ENCODE measurements at regions not wholly inside any gene's neighbourhood (a gene's known extent, or its start where the extent isn't known, plus 50 kb on each side); places are given as distances from the start of the nearest gene placed in this dataset.
A peak's percentile ranks its signal among the peaks of the same experiment; 100 is the strongest.

DNA sequence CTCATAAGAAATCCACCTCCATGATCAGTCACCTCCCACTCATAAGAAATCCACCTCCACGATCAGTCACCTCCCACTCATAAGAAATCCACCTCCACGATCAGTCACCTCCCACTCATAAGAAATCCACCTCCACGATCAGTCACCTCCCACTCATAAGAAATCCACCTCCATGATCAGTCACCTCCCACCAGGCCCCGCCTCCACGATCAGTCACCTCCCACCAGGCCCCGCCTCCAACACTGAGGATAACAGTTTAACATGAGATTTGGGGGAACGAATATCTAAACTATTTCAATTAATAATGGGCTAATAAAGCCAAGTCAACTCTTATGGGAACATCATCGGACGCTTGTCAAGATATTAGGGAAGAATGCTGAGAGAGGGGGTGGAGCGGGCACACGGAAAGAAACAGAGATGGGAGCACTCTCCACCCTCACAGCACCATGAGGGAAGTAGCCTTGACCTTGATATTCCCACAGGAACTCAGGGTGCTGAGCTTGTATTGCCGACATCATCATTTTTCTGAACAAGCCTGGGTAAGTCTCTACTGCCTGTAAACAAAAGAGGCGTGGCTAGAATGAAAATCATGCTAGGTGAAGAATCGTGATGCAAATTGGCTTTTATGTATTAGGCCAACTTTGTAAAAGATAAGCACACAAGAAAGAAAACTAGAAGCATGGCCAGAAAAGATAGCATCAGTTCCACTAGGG lies 303.5 kb upstream of the KLF6 start:
- no peak for DNase-seq

DNA sequence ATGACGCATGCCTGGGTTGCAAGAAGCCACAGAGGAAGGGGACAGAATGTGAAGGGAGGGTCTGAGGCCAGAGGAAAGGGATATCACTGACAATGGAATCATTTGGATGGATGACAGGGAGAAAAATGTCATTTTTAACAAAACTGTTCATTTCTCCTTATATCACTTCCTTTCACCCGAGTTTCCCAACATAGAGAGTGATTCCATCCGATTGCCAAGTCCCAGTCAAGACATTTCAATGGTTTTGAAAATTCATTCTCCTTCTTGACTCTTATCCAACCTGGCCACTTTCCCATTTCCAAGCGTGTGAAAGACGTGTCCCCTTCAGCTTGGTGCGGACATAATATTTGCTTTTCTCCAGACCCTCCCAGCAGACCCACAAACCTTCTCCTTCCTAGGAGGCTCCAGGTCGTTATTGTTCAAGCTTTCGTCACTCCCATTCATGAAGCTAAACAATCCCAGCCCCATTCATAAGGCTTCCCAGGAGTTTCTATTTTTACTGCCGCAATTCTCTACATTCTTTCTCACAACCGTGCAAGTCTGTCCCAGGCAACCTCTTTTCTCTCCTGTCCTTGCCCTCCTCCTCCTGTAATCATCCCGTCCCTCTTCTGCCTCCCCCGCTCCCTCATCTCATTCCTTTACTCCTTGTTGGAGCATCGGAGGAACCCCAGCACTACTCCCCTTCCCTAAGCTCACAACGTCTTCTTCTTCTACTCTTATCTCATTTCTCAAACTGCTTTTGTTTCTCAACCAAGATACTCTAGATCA lies 301.3 kb upstream of the KLF6 start:
- no peak for DNase-seq

DNA sequence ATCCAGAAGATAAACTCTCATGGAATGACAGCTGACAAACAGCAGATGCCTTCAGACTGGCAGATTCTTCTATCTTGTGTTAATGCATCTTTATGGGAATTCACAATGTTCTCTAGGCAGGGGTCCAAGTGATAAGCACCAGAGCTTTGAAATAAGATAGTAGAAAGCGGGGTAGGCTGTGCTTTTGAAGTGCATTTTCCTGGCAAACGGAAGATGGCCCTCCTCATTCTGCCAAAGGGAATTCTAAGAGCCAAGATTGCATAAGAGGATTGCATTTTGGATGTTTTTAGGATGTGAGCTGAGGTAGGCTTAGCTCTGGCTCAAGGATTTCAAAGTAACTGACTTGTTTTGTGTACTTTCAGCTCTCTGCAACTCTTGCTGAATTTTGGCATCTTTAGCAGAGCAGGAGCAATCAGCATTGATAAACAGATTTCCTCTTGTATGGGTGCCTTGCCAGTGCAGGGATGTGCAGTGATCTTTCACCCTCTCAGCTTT lies 298.5 kb upstream of the KLF6 start:
- no peak for DNase-seq

DNA sequence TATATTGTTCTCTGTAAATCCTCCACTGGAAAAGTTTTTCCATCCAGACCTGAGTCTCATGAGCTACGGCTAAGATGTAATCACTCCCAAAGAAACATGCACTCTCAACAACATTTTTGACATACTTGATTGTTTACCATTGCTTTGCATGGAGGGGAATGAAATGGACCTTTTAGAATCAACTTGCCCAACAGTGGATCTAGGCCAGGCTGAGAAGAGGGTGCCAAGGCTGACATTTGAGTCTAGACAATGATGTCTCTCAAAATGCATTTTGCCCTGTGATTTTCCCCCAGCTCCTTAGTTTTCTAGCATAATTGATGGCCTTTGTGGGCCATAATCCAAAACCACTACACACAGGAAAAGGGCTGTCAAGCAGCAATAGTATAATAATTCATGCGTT lies 297.9 kb upstream of the KLF6 start:
- DNase-seq, result no peak

DNA sequence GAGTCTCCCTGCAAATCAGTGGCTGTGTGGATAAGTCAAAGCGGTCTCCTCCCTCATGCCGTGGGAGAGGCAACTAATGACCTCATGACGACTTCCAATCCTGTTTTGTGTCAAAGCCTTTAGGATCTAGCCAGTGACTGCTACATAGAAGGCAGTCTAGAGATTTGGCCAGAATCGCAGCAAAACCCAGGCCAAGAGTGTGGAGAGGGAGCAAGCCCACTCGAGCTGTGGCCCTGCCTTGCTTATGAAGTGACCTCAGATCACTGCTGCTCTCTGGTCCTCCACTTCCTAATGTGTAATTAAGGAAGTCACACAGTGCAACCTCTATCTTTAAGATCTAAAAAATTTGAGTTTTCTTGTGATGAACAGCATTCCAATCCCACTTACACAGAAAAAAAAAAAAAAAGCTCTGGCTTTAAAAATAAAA lies 296.7 kb upstream of the KLF6 start:
- DNase-seq, result no peak

DNA sequence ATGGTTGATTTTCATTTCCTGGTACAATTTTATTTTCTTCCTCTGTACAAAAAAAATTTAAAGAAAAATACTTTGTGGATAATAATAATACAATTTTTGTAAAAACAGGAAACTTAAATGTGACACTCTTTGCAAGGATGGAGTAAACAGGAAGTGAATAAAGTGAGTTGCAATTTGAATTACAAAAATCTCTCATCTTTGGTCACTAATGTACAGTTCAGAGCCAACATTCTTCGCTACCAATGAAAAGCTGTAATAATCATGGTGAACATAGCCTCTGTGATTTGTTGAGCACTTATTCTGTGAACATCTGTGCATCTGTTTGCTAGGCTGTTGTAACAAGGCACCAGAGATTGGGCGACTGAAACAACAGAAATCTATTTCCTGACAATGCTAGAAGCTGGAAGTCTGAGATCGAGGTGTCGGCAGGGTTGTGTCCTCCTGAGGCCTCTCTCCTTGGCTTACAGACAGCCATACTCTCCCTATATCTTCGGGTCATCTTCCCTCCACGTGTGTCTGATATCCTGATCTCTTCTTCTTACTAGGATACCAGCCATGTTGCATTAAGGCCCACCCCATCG lies 295.3 kb upstream of the KLF6 start:
- no peak for DNase-seq

DNA sequence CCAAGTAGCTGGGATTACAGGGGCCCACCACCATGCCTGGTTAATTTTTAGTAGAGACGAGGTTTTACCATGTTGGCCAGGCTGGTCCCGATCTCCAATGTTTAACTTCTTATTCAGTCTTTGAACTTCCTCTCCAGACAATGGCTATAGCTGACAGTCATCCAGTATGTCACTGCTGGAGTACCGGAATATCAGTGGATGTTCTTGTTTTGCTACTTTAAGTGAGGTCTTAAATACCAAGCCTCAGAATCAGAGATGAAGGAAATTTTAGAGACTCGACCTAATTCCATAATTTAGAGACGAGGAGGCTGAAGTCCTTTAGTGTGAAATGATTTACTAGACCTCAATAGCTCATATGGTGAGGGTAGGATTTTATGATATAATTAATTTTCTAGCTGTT lies 294.8 kb upstream of the KLF6 start:
- no peak for DNase-seq

DNA sequence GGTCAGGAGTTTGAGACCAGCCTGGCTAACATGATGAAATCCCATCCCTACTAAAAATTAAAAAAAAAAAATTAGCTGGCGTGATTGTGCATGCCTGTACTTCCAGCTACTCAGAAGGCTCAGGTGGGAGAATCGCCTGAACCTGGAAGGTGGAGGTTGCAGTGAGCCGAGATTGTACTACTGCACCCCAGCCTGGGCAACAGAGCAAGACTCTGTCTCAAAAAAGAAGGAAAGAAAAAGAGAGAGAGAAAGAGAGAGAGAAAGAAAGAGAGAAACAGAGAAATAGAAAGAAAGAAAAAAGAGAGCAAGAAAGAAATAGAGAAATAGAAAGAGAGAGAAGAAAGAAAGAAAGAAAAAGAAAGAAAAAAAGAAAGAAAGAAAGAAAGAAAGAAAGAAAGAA lies 292.8 kb upstream of the KLF6 start:
- DNase-seq, result no peak

DNA sequence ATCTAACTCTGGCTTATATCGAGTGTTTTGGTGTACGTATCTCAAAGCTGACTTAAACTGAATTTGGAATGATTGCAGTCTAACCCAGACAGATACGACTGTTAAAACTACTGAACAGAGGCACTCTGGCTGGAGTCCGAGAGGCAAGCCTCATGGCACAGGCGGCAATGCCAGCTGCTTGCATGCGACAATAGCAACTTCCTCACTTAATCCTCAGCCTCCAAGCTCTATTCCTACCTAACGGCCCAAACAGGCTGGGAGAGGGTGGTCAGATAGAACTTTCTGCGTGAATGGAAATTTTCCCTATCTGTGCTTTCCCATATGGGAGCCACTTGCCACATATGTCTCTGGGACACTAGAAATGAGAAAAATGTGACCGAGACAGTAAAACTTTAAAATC lies 292.0 kb upstream of the KLF6 start:
- no peak for DNase-seq

DNA sequence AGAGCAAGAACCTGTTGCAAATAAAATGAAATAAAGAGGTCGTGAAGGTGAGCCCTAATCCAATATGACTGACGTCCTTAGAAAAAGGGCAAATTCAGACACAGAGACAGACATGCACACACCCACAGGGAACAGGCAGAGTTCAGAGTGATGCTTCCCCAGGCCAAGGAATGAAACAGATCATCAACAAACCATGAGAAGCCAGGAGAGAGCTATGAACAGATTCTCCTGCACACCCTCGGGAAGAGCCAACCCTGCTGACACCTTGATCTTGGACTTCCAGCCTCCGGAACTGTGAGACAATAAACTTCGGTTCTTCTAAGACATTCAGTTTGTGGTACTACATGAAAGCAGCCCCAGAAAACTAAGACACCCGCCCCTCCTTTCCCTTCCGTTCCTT lies 290.4 kb upstream of the KLF6 start:
- no peak for DNase-seq

DNA sequence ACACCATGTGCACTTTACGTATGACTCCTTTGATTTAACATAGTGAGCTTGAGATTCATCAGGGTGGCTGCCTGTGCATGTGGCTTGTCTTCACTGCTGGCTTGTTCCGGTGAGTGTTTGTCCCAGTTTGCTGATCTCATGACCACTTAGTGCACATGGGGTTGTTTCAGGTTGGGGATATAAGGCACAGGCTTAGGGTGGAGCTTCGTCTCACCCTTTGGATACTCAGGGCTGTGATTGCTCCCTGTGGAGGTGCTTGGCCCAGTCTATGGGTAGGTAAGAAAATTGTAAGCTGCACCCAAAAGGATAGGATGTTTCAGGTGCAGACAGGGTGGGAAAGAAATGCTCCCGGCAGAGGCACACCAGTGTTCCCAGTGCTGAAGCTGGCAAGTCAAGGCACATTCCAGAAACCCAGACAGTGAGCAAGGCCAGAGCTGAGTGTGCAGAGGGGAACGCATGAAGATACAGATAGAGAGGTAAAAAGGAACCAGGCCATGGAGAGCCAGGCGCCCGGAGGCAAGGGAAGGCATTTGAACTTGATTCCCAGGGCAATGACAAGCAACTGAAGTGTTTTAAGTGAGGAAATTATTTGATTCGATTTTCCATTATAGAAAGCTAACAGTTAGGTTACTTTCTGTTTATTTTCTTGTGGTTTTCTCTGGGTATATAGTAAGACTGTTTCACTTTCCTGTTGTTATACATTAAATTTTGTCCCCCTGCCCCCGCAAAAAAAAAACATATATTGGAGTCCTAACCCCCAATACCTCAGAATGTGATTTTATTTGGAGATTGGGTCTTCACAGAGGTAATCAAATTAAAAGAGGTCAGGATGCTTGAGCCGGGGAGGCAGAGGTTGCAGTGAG lies 289.8 kb upstream of the KLF6 start:
- DNase-seq, result no peak

DNA sequence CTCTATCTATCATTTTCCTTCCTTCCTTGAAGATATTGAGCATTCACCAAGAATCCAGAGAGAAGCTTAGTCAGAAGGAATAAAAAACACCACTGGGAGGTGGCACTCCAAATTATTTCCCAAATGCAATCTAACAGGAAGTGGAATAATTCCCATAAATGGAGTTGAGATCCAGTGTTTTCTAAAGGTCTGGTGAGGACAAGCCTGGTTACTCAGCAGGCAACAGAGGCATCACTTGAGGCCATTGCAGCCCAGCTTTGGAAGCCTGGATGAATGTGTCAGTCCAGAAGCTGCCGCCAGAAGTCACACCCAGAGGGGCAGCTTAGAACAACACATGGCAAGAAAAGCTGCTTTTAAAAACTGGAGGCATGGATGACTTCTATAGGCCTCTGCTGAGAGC lies 288.9 kb upstream of the KLF6 start:
- no peak for DNase-seq

DNA sequence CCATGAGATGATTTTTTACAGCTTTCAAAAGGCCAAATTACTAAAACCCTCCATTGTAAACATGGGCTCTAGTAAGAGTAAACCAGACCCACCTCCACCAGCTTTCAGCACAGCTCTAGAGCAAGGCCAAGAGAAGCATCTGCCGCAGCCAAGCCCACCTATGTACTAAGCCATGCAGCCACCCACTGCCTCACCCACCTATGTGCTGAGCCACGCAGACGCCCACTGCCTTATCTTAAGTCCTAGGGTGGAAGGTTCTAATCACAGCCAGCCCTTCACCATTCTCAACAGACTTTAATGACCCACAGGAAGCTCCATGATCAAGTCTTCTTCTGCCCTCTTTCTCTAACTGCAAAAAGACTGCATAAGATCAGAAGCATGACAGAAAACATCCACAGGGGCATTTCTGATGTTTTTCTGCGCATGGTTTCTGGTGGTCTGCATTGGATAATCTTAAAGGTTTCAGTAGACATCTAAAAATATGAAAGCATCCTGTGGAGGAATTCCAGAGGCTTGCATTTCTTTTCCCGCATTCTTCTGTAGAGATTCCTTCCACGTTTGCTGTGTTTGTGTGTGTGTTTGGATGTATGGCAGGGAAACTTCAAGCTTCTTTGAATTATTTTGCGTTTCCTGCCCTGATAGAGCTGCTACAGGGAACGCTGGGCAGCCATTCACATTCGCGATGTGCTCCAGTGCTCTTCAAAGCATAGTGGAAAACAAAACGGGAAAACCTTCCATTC lies 286.1 kb upstream of the KLF6 start:
- DNase-seq, result no peak

DNA sequence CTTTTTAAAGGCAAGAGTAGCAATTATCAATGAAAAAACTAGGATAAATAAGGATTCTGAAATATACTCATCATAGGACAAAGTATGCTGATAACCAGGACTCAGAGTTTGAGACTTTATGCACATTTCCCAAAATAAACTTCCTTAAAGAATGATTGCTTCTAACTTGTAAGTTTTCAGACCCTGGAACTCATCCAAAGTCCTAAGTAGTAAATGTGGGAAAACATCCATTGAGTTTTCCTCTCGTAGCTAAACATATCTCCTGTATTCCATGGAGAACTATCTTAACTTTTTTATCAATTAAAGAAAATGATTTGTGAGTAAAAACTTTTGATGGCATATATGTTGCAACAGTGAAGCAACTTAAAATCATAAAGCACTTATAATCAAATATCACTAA lies 285.2 kb upstream of the KLF6 start:
- DNase-seq, result no peak

DNA sequence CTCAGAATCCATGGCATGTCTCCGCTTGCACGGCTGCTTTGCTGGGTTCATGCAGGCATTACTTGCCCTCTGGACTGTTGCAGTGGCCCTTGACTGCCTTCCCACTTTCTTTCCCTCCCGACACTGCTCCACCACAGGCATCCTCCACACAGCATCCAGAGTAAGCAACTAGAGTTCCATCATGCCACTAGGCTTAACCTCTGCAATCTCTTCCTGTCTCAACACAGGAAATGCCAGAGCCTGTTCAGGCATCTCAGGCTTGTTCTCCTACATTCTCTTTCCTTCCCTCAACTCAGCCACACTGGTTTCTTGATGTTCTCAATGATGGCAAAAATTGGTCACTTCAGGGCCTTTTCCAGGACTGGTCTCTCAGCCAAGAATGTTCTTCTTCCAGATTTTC lies 284.5 kb upstream of the KLF6 start:
- DNase-seq, result no peak

DNA sequence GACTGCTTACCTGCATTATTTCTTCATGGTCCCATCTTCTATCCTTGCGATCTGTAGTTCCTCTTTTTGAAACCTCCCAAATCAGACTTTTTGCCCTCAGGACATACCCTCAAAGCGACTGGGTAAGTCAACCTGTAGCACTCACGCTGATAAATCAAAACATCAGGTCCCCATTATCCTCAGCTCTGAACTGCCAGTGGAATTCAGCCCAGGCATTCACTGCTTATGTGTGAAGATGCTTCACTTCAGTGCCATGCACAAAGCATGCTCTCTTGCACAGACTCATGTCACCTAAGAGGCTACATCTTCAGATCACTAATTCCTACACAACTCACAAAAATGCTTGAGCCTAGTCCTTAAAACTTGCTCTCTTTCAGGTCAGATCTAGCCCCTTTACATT lies 283.6 kb upstream of the KLF6 start:
- no peak for DNase-seq

DNA sequence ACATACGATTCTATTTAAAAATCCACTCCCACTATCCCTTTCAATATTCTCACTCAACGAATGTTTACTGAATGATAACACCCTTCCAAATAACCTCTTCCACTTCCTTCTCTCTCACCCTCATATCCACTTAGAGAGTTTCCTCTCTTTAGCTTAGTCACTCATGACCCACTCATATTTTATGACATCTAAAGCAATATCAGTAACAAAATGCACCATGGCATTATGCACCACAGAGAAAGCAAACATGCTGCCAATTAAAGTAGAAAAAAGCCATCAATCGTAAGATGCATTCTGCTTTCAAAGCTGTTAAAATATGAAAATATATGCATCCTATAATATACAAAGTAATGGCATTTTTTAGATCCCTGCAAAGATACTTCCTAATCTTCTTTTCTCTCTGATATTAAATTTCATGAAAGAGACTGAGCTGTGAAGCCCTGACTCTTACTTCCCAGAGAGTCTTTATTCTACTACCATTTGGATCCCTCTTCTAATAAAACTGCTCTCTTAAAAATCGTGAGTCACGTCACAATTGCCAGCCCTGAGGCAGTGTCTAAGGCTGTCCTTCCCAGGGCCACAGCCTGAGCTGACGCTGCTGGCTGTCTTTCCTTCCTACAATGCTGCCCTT lies 283.0 kb upstream of the KLF6 start:
- DNase-seq, result no peak

DNA sequence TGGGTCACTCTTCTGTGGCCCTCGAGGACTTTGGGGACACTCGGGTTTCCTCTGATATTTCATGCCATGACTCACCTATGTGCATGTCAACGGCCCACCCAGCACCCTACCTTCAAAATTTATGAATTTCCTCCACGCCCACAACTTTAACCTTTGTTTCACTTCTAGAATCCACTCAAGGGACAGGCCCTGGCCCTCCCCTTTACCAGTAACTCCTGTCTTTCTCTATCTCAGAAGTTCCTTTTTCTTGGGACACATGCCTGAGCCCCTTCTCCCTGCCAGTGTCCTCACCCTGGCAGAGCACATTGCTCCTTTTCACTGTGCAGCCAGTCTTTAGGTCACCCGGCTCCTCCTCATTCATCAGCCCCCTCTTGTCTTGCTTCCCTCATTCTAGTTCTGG lies 282.5 kb upstream of the KLF6 start:
- DNase-seq, result peak; percentile 18

DNA sequence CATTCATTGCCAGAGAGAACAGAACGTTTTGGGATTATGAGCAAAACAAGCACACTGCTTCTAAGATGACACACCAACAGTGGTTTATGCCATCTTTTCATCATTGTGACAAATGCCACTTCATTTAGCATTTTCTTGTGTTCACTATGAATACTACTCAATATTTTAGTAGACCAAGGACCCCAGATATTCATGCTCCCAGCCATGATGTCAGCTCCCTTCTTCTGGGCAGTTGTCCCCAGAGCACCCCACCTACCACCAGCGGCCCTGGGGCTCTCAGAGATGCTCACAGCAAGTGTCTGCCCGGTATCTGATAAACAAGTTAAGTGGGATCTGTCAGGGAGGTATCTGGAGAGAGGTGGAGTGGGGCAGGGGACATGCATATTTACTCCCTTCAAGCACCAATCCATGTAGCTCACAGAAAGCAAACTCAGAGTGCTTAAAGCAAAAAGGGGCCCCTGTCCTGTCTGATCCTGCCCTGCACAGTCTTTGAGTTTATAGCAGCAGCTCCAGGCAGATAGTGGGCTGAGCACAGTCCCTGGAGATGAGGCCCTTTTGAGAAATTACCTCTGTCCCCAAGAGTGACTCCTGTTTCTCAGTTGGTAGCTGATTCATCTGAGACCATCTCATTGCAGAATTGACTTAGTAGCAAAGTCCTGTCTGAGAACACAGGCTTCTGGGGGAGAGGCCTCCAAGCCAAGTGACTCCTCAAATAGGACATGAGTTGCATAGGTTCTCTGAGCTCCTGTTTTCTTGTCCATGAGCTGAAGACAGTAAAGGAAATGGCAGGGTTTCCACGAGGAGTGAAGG lies 281.8 kb upstream of the KLF6 start:
- peak; percentile 41 for DNase-seq

DNA sequence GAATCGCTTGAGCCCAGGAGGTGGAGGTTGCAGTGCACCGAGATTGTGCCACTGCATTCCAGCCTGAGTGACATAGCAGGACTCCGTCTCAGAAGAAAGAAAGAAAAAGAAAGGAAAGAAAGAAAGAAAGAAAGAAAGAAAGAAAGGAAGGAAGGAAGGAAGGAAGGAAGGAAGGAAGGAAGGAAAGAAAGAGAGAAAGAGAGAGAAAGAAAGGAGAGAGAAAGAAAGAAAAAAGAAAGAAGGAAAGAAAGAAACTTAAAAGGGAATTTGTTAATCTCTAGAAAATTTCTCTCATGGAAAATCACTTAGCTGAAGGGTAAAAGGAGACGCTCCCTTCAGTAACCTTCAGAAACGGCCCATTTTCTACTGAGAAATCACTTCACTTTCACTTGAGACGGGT lies 279.5 kb upstream of the KLF6 start:
- DNase-seq, result no peak

DNA sequence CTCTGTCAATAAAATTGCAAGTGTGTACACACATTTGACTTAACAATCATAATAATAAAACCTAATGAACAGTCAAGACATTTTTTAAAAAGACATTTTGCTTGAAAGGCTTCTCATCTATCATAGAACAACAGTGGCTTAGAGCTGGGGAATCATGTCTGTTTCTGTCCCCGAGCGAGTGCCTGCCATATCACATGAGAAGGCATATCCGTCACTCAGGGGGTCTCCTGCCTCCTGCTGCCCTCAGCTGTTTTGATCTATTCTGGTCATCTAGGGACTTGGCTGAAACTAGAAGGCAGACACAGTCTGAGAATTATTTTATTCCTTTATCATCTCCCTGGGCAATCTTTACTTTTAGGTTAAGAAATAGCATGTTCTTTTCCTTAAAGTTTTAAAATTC lies 278.7 kb upstream of the KLF6 start:
- DNase-seq, result no peak

Measured in activated CD4-positive, alpha-beta T cell treated with anti-CD3 and anti-CD28 coated beads, Interleukin-2, amount 50 U/mL, for 16 hours (primary cell).